Skeletal muscle cell (primary cell): ENCODE measurements at regions not wholly inside any gene's neighbourhood (a gene's known extent, or its start where the extent isn't known, plus 50 kb on each side); places are given as distances from the start of the nearest gene placed in this dataset.

Source experiments
- DNase-seq: peaks from one replicate; pipeline ENCODE4 v3.0.0-alpha.2; 2010; ENCODE audit warnings: low read depth
- H3K4me3 ChIP-seq: 2 replicates; pipeline ENCODE4 v1.5.1; 2011; ENCODE audit warnings: low read depth, mild to moderate bottlenecking, control low read depth, low read length, moderate library complexity

- DNase-seq = no peak
- H3K4me3 ChIP-seq = no peak overlapping the region
Measured at GRCh38 chr3:40992023-40992422, 207.3 kb upstream of the CTNNB1 start.

GRCh38 chr3:40994611-40995010 lies 204.7 kb upstream of the CTNNB1 start:
- no peak overlapping the region for H3K4me3 ChIP-seq
- no peak for DNase-seq

GRCh38 chr3:40995271-40995670 lies 204.0 kb upstream of the CTNNB1 start:
- DNase-seq = no peak
- H3K4me3 ChIP-seq = no peak overlapping the region

- no peak for DNase-seq
- H3K4me3 ChIP-seq = no peak overlapping the region
Measured at GRCh38 chr3:40996382-40996781, 202.9 kb upstream of the CTNNB1 start.

GRCh38 chr3:40996827-40997710 lies 202.2 kb upstream of the CTNNB1 start:
- DNase-seq = no peak
- H3K4me3 ChIP-seq = no peak overlapping the region

GRCh38 chr3:40997711-40998519 lies 201.4 kb upstream of the CTNNB1 start:
- no peak for DNase-seq

GRCh38 chr3:40999682-41000081 lies 199.6 kb upstream of the CTNNB1 start:
- no peak for DNase-seq
- no peak overlapping the region for H3K4me3 ChIP-seq

More at GRCh38 chr3:40997711-40998519, 201.4 kb upstream of the CTNNB1 start:
- H3K4me3 ChIP-seq = no peak overlapping the region

GRCh38 chr3:41000471-41000870 lies 198.8 kb upstream of the CTNNB1 start:
- DNase-seq = peak; percentile 20
- H3K4me3 ChIP-seq = no peak overlapping the region

GRCh38 chr3:41001556-41001955 lies 197.7 kb upstream of the CTNNB1 start:
- H3K4me3 ChIP-seq = no peak overlapping the region
- no peak for DNase-seq

GRCh38 chr3:41002104-41002503 lies 197.2 kb upstream of the CTNNB1 start:
- no peak overlapping the region for H3K4me3 ChIP-seq
- DNase-seq = no peak

- no peak overlapping the region for H3K4me3 ChIP-seq
- no peak for DNase-seq
Measured at GRCh38 chr3:41007399-41007798, 191.9 kb upstream of the CTNNB1 start.

- H3K4me3 ChIP-seq = no peak overlapping the region
- no peak for DNase-seq
Measured at GRCh38 chr3:41011854-41012253, 187.5 kb upstream of the CTNNB1 start.

GRCh38 chr3:41018855-41019254 lies 180.4 kb upstream of the CTNNB1 start:
- no peak overlapping the region for H3K4me3 ChIP-seq
- no peak for DNase-seq

- H3K4me3 ChIP-seq = no peak overlapping the region
- no peak for DNase-seq
Measured at GRCh38 chr3:41024031-41024836, 175.1 kb upstream of the CTNNB1 start.

- no peak overlapping the region for H3K4me3 ChIP-seq
- DNase-seq = peak; percentile 68
Measured at GRCh38 chr3:41026394-41027177, 172.7 kb upstream of the CTNNB1 start.

GRCh38 chr3:41029356-41029755 lies 169.9 kb upstream of the CTNNB1 start:
- no peak for DNase-seq
- no peak overlapping the region for H3K4me3 ChIP-seq

GRCh38 chr3:41030220-41030619 lies 169.1 kb upstream of the CTNNB1 start:
- H3K4me3 ChIP-seq = no peak overlapping the region
- no peak for DNase-seq

GRCh38 chr3:41031401-41031800 lies 167.9 kb upstream of the CTNNB1 start:
- no peak overlapping the region for H3K4me3 ChIP-seq
- DNase-seq = no peak

- DNase-seq = no peak
- H3K4me3 ChIP-seq = no peak overlapping the region
Measured at GRCh38 chr3:41033956-41034519, 165.3 kb upstream of the CTNNB1 start.
